ENCODE measurements at regions not wholly inside any gene's neighbourhood (a gene's known extent, or its start where the extent isn't known, plus 50 kb on each side); places are given as distances from the start of the nearest gene placed in this dataset.

DNA sequence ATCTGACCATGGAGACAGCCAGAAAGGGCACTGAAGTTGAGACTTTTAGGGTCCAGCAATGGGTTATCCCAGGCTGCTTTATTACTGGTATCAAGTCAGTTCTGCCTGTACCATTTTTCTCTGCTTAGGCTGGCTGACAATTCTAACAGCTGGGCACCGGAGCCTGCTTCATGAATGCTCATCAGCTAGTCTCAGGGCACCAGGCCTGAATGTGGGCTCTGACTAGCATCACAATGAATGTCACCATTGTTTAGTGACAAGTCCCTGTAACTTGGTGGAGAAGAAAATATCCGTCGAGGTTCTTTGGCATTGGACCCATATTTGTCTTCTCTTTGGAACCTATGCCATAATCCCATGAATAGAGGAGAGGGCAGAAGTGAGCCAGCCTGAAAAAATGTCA, 692.3 kb upstream of the TSPY4 start:
- DNase-seq (no peak), ATAC-seq (no peak)
- Mint-ChIP-seq H3K27ac (no peak overlapping the region), H3K9me3 (ENCODE audit: insufficient read depth) (no peaks in the 10 kb centered on the region), H3K4me3 (no peak overlapping the region), H3K27me3 (ENCODE audit: low read depth) (no peaks in the 10 kb centered on the region), H3K4me1 (ENCODE audit: low read depth) (no peaks in the 10 kb centered on the region), H3K36me3 (ENCODE audit: low read depth) (no peaks in the 10 kb centered on the region)
- POLR2A ChIA-PET, result no interaction called here
- CTCF ChIA-PET, result no interaction called here

DNA sequence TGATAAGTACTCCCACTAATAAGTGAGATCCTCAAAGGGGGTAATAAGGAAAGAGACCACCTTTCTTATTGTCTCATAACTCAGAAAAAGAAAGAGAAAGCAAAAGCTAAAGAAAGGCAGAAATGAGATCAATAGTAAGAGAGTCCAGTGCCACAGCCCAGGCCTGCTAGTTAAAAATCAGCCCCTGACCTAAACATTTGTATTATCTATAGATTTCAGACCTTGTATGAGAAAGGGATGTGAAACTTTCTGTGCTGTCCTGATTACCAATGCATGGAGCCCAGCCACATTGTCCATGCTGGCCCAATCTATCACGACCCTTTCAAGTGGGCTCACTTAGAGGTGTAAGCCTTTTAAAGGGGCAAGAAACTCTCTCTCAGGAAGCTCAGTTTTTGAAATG, 684.8 kb upstream of the TSPY4 start:
- Mint-ChIP-seq H3K36me3 (ENCODE audit: low read depth) (no peaks in the 10 kb centered on the region), H3K4me3 (no peak overlapping the region), H3K9me3 (ENCODE audit: insufficient read depth) (no peaks in the 10 kb centered on the region), H3K4me1 (ENCODE audit: low read depth) (no peaks in the 10 kb centered on the region), H3K27me3 (ENCODE audit: low read depth) (no peaks in the 10 kb centered on the region), H3K27ac (no peak overlapping the region)
- CTCF ChIA-PET, result no interaction called here
- DNase-seq, result no peak
- no peak for ATAC-seq
- POLR2A ChIA-PET, result no interaction called here

DNA sequence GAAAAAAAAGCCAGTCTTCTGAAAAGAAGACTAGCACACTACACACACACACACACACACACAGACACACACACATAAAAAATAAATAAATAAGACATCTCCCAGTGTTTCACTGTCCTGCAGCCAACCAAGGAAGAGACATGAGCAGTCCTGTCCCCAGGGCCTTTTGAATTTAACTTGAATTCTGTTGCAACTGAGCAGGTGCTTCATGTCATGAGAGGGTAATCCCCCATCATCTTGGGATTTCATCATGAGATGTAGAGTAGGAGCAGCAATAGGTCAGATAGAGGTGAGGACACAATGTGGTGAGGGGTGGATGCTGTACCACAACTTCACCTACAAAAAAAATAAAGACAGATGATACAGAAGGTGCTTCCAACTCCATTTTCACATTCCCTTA, 682.2 kb upstream of the TSPY4 start:
- DNase-seq (no peak), ATAC-seq (no peak)
- H3K36me3 Mint-ChIP-seq (ENCODE audit: low read depth), result no peaks in the 10 kb centered on the region
- H3K4me1 Mint-ChIP-seq (ENCODE audit: low read depth), result no peaks in the 10 kb centered on the region
- no peaks in the 10 kb centered on the region for H3K27me3 Mint-ChIP-seq (ENCODE audit: low read depth)
- H3K4me3 Mint-ChIP-seq, result no peak overlapping the region
- no peaks in the 10 kb centered on the region for H3K9me3 Mint-ChIP-seq (ENCODE audit: insufficient read depth)
- CTCF ChIA-PET, result no interaction called here
- POLR2A ChIA-PET, result no interaction called here
- H3K27ac Mint-ChIP-seq, result no peak overlapping the region

DNA sequence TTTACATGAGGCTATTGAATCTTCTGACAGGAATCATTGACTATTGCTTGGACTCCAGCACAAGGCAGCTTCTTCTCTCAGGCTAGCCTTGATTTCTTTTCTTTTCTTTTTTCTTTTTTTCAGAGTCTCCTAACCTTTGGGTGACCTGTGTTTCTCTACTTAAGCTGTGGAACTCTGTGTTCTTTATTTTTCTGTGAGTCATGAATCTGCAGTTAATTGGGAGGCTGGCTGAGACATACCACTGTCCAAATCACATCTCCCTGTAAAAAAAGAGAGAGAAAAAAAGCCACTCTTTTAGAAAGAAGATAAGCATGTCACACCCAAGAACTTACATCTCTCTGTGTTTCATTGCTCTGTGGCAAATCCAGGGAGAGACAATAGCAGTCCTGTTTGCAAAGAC, 681.2 kb upstream of the TSPY4 start:
- CTCF ChIA-PET, result no interaction called here
- Mint-ChIP-seq H3K27ac (no peak overlapping the region), H3K36me3 (ENCODE audit: low read depth) (no peaks in the 10 kb centered on the region), H3K27me3 (ENCODE audit: low read depth) (no peaks in the 10 kb centered on the region), H3K9me3 (ENCODE audit: insufficient read depth) (no peaks in the 10 kb centered on the region), H3K4me3 (no peak overlapping the region), H3K4me1 (ENCODE audit: low read depth) (no peaks in the 10 kb centered on the region)
- ATAC-seq (no peak), DNase-seq (no peak)
- POLR2A ChIA-PET, result no interaction called here

DNA sequence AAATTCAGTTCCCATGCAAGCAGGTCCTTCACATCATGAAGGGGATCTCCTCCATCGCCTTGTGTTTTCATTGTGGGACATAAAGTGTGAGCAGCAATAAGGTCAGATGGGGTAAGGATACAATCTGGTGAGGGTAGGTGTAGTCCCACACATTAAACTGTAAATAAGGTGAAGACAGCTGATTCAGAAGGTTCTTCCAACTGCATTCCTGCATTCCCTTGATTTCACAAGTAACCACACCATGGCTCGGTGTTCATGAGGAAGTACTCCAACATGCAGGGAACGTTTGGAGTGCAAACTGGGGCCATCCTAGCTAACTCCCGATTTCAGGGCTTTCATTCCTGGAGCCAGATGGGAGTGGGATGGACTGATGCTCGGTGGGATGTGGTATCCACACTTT, 680.7 kb upstream of the TSPY4 start:
- Mint-ChIP-seq H3K4me3 (no peak overlapping the region), H3K36me3 (ENCODE audit: low read depth) (no peaks in the 10 kb centered on the region), H3K27me3 (ENCODE audit: low read depth) (no peaks in the 10 kb centered on the region), H3K27ac (no peak overlapping the region), H3K4me1 (ENCODE audit: low read depth) (no peaks in the 10 kb centered on the region), H3K9me3 (ENCODE audit: insufficient read depth) (no peaks in the 10 kb centered on the region)
- DNase-seq, result no peak
- no peak for ATAC-seq
- ChIA-PET CTCF (no interaction called here), POLR2A (no interaction called here)

DNA sequence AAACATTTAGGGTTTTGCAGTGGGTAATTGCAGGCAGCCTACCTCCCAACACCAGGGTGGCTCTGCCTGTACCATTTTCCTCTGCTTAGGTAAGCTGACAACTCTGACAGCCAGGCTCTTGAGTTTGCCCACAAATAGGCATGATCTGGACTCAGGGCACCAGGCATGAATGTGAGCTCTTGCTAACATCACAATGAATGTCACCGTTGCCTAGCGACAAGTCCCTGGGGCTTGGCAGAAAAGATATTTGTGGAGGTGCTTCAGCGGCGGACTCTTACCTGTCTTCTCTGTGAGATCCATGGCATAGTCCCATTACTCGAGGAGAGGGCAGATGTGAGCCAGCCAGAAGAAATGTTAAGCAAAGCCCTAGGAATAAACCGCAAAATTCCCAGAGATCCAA, 677.5 kb upstream of the TSPY4 start:
- ChIA-PET CTCF (no interaction called here), POLR2A (no interaction called here)
- Mint-ChIP-seq H3K9me3 (ENCODE audit: insufficient read depth) (no peaks in the 10 kb centered on the region), H3K36me3 (ENCODE audit: low read depth) (no peaks in the 10 kb centered on the region), H3K27ac (no peak overlapping the region), H3K4me3 (no peak overlapping the region), H3K4me1 (ENCODE audit: low read depth) (no peaks in the 10 kb centered on the region), H3K27me3 (ENCODE audit: low read depth) (no peaks in the 10 kb centered on the region)
- ATAC-seq (no peak), DNase-seq (no peak)

DNA sequence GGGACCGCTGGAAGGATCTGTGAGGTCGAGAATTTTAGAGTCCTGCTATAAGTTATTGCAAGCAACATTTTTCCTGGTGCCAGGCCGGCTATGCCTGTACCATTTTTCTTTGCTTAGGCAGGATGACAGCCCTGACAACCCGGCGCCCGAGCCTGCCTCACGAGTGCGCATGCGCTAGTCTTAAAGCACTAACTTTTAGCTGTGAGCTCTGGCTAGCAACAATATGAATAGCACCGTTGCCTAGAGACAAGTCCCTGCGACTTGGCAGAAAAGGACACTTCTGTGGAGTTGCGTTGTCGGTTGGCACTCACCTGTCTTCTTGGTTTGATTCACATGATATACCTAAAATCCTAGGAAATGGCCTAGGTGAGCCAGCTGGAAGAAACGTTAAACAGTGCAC, 663.4 kb upstream of the TSPY4 start:
- Mint-ChIP-seq H3K9me3 (ENCODE audit: insufficient read depth) (no peaks in the 10 kb centered on the region), H3K4me3 (no peak overlapping the region), H3K27ac (no peak overlapping the region), H3K4me1 (ENCODE audit: low read depth) (no peaks in the 10 kb centered on the region), H3K27me3 (ENCODE audit: low read depth) (no peaks in the 10 kb centered on the region), H3K36me3 (ENCODE audit: low read depth) (no peaks in the 10 kb centered on the region)
- DNase-seq (no peak), ATAC-seq (no peak)
- POLR2A ChIA-PET, result no interaction called here
- CTCF ChIA-PET, result no interaction called here

DNA sequence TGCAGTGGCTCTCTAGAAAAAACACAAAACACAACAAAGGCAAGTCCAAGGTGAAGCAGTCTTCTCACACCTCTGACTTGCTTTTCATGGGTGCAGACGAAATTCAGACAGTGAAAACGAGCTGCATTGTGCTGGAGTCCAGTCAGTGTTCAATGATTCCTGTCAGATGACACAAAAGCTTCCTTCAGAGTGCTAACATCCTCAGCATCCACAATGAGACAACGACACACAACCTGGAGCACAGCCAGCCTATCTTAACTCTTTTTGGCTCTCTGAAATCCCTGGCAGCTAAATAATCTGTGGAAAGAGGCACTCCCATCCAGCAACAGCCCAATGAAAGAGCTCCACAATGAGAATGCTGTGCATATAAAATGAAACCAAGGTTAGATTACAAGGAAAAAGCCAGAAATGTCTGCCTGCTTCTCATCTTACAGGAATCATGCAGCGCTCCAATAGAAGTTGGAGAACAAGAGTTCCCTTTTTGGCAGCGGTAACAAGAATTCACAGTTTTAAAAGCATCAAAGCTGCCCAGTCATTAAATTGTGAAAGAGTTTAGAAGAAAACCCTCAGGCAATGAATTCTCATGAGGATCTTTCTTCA, 659.8 kb upstream of the TSPY4 start:
- no peak overlapping the region for H3K27ac Mint-ChIP-seq
- no peak for DNase-seq
- no peak for ATAC-seq
- POLR2A ChIA-PET, result no interaction called here
- H3K4me1 Mint-ChIP-seq (ENCODE audit: low read depth), result no peaks in the 10 kb centered on the region
- H3K36me3 Mint-ChIP-seq (ENCODE audit: low read depth), result no peaks in the 10 kb centered on the region
- no peaks in the 10 kb centered on the region for H3K9me3 Mint-ChIP-seq (ENCODE audit: insufficient read depth)
- CTCF ChIA-PET, result no interaction called here
- H3K27me3 Mint-ChIP-seq (ENCODE audit: low read depth), result no peaks in the 10 kb centered on the region
- H3K4me3 Mint-ChIP-seq, result no peak overlapping the region

DNA sequence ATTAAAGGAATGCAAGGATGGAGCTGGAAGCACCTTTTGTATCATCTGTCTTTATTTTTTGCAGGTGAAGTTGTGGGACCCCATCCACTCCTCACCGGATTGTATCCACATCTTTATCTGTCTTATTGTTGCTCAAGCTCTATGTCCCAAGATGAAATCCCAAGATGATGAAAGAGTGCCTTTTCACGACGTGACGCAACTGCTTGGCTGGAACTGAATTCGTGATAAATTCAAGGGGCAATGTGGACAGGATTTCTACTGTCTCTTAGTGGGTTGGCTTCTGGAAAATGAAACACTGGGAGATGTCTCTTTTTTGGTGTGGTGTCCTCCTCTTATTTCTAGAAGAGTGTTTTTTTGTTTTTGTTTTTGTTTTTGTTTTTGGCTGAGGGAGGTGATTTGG, 650.1 kb upstream of the TSPY4 start:
- DNase-seq (no peak), ATAC-seq (no peak)
- H3K4me3 Mint-ChIP-seq, result no peak overlapping the region
- ChIA-PET POLR2A (no interaction called here), CTCF (no interaction called here)
- no peaks in the 10 kb centered on the region for H3K27me3 Mint-ChIP-seq (ENCODE audit: low read depth)
- H3K9me3 Mint-ChIP-seq (ENCODE audit: insufficient read depth), result no peaks in the 10 kb centered on the region
- no peaks in the 10 kb centered on the region for H3K4me1 Mint-ChIP-seq (ENCODE audit: low read depth)
- no peaks in the 10 kb centered on the region for H3K36me3 Mint-ChIP-seq (ENCODE audit: low read depth)
- H3K27ac Mint-ChIP-seq, result no peak overlapping the region

DNA sequence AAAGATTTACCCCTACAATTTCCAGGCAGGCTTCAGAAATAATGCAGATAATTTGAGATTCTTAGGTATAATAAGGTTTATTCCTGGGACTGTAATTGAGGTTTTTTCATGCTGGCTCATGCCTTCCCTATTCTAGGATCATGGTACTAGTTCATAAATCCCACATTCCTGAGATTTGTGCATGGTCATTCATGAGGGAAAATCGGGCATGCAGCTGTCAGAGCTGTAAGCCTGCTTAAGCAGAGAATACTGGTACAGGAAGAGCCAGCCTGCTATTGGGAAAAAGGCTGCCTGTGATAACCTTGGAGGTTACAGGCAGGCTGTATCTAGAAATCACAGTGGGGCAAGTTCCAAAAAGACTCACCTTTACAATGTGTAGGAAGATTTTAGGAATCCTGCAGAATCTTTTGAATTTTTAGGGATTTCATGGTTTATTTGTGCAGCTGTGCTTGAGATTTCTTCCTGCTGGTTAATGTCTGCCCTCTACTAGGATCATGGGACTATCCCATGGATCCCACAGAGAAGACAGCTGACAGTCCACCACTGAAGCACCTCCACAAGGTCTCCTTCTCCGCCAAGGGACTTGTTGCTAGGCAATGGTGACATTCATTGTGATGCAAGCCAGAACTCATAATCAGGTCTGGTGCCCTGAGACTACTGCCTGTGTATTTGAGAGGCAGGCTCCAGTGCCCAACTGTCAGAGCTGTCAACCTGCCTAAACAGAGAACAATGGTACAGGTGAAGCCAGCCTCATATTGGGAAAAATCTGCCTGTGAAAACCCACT, 646.2 kb upstream of the TSPY4 start:
- POLR2A ChIA-PET, result no interaction called here
- no peak for ATAC-seq
- no peak for DNase-seq
- no peaks in the 10 kb centered on the region for H3K4me1 Mint-ChIP-seq (ENCODE audit: low read depth)
- CTCF ChIA-PET, result no interaction called here
- H3K9me3 Mint-ChIP-seq (ENCODE audit: insufficient read depth), result no peaks in the 10 kb centered on the region
- no peak overlapping the region for H3K27ac Mint-ChIP-seq
- H3K27me3 Mint-ChIP-seq (ENCODE audit: low read depth), result no peaks in the 10 kb centered on the region
- H3K4me3 Mint-ChIP-seq, result no peak overlapping the region
- no peaks in the 10 kb centered on the region for H3K36me3 Mint-ChIP-seq (ENCODE audit: low read depth)

DNA sequence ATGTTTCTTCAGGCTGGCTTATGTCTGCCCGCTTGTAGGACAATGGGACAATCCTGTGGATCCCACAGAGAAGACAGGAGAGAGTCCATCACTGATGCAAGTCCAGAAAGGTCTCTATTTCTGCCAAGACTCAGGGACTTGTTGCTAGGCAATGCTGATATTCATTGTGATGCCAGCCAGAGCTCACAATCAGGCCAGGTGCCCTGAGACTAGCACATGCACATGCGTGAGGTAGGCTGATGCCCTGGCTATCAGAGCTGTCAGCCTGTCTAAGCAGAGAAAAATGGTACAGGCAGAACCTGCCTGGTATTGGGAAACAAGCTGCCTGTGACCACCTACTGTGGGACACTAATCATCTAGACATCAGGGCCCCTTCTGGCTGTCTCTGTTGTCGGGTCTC, 638.7 kb upstream of the TSPY4 start:
- H3K27me3 Mint-ChIP-seq (ENCODE audit: low read depth), result no peaks in the 10 kb centered on the region
- no peaks in the 10 kb centered on the region for H3K4me1 Mint-ChIP-seq (ENCODE audit: low read depth)
- ChIA-PET POLR2A (no interaction called here), CTCF (no interaction called here)
- DNase-seq (no peak), ATAC-seq (no peak)
- no peaks in the 10 kb centered on the region for H3K9me3 Mint-ChIP-seq (ENCODE audit: insufficient read depth)
- H3K27ac Mint-ChIP-seq, result no peak overlapping the region
- no peaks in the 10 kb centered on the region for H3K36me3 Mint-ChIP-seq (ENCODE audit: low read depth)
- no peak overlapping the region for H3K4me3 Mint-ChIP-seq

DNA sequence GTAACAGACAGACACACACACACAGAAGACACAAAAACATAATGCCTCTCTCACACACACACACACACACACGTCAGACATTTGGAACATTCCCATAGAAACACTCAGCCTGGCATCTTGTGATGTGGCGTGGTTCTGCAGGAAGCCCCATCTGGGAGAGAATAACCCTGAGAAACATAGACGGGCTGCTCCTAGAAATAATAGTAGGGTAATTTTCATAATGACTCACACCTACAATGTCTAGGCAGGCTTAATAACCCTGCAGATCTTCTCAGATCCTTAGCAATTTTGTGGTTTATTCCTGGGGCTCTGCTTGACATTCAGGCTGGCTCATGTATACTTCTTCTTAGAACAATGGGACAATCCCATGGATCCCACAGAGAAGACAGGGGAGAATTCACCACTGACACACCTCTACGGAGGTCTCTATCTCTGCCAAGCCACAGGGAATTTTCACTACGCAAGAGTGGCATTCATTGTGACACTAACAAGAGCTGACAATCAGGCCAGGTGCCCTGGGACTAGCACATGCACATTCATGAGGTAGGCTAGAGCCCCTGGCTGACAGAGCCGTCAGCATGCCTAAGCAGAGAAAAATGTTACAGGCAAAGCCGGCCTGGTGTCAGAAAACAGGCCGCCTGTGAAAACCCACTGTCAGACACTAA, 631.5 kb upstream of the TSPY4 start:
- Mint-ChIP-seq H3K9me3 (ENCODE audit: insufficient read depth) (no peaks in the 10 kb centered on the region), H3K4me1 (ENCODE audit: low read depth) (no peaks in the 10 kb centered on the region), H3K4me3 (no peak overlapping the region), H3K36me3 (ENCODE audit: low read depth) (no peaks in the 10 kb centered on the region), H3K27ac (no peak overlapping the region), H3K27me3 (ENCODE audit: low read depth) (no peaks in the 10 kb centered on the region)
- no peak for DNase-seq
- POLR2A ChIA-PET, result no interaction called here
- CTCF ChIA-PET, result no interaction called here
- no peak for ATAC-seq

DNA sequence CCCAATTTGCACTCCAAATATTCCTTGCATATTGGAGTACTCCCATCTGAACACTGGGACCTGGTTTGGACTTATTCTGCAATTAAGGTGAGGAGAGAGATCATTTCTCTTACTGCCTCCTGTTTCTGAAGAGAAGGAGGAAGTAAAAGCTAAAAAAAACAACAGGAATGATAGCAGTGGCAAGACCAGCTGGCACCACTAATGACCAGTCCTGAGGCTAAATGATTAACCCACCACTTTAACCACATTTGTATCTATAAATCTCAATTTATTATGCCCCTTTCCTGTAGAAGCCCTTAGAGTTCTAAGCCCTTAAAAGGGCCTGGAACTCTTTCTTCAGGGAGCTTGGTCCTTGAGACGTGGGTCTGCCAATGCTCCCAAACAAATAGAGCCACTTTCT, 625.0 kb upstream of the TSPY4 start:
- DNase-seq, result no peak
- CTCF ChIA-PET, result no interaction called here
- Mint-ChIP-seq H3K27ac (no peak overlapping the region), H3K27me3 (ENCODE audit: low read depth) (no peaks in the 10 kb centered on the region), H3K4me1 (ENCODE audit: low read depth) (no peaks in the 10 kb centered on the region), H3K9me3 (ENCODE audit: insufficient read depth) (no peaks in the 10 kb centered on the region), H3K36me3 (ENCODE audit: low read depth) (no peaks in the 10 kb centered on the region), H3K4me3 (no peak overlapping the region)
- POLR2A ChIA-PET, result no interaction called here
- ATAC-seq, result no peak

Data from activated CD8-positive, alpha-beta T cell treated with anti-CD3 and anti-CD28 coated beads, Interleukin-2, amount 10 ng/mL, durations not matched to agents 7 days and 5 days (primary cell).